ENCODE measurements at regions not wholly inside any gene's neighbourhood (a gene's known extent, or its start where the extent isn't known, plus 50 kb on each side); places are given as distances from the start of the nearest gene placed in this dataset.

DNA sequence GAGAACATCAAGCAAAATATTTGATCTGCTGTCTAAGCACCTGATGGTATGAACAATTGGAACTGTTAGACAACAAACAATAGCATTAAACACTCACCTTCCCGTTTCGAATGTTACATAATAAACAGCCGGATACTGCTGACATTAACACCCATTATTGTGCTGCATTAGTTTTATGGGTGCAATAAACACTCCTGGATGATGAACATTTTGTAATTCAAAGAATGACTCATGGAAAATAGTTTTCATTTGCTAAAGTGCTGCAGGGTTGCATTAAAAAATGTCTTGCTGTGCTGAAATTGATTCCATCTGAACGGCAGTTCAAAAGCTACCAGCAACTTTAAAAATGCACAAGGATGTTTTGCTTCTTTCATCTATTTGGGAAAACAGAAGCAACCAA is 100.8 kb upstream of the SORBS2 start:
- no peak for DNase-seq (ENCODE audit: low read depth)

DNA sequence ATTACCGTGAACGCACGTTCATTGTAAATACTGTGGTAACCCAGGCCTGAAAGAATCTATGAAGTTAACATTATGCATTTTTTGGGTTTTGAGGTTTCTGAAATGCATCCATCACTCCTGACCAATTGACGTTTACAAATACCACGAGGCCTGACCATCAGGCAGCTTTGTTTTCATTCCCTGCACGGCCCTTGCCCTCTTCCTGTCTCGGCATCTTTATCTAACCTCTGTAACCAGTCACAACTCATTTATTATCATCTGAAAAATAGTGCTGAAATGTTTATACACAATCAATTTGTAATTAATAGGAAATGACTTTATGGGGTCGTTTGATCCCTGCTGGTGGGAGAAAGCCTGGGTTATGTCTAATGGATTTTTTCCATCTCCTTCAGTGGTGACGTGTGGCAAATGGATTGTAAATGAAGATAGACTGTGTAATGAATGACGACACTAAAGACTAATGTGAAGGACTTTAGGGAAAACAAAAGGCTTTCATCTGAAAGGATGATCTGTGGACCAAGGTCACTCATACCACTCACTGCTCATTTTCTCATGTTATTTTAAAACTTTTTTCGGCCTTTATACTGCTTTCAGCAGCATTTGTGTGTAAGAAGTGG is 102.7 kb upstream of the SORBS2 start:
- DNase-seq (ENCODE audit: low read depth), result no peak
- no peak overlapping the region for H3K4me3 ChIP-seq (ENCODE audit: low read depth, low read length)
- TF ChIP-seq, protein P1, sequence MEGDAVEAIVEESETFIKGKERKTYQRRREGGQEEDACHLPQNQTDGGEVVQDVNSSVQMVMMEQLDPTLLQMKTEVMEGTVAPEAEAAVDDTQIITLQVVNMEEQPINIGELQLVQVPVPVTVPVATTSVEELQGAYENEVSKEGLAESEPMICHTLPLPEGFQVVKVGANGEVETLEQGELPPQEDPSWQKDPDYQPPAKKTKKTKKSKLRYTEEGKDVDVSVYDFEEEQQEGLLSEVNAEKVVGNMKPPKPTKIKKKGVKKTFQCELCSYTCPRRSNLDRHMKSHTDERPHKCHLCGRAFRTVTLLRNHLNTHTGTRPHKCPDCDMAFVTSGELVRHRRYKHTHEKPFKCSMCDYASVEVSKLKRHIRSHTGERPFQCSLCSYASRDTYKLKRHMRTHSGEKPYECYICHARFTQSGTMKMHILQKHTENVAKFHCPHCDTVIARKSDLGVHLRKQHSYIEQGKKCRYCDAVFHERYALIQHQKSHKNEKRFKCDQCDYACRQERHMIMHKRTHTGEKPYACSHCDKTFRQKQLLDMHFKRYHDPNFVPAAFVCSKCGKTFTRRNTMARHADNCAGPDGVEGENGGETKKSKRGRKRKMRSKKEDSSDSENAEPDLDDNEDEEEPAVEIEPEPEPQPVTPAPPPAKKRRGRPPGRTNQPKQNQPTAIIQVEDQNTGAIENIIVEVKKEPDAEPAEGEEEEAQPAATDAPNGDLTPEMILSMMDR (IDR thresholded peaks at IDR 0.05; ENCODE audit: low read depth, low read length), result no peak
- TF ChIP-seq, protein P2, sequence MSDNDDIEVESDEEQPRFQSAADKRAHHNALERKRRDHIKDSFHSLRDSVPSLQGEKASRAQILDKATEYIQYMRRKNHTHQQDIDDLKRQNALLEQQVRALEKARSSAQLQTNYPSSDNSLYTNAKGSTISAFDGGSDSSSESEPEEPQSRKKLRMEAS (IDR thresholded peaks at IDR 0.05; ENCODE audit: low read depth, low read length), result no peak

More for the DNA sequence above, 100.8 kb upstream of the SORBS2 start:
- H3K4me3 ChIP-seq (ENCODE audit: low read depth, low read length), result no peak overlapping the region
- TF ChIP-seq POLR2A (IDR thresholded peaks at IDR 0.05; ENCODE audit: extremely low read depth, insufficient read length), result no peak
- TF ChIP-seq MYC (IDR thresholded peaks at IDR 0.05; ENCODE audit: low read depth, low read length), result no peak
- TF ChIP-seq, protein P2 (IDR thresholded peaks at IDR 0.05; ENCODE audit: low read depth, low read length), result no peak
- TF ChIP-seq, protein P1 (IDR thresholded peaks at IDR 0.05; ENCODE audit: low read depth, low read length), result no peak

DNA sequence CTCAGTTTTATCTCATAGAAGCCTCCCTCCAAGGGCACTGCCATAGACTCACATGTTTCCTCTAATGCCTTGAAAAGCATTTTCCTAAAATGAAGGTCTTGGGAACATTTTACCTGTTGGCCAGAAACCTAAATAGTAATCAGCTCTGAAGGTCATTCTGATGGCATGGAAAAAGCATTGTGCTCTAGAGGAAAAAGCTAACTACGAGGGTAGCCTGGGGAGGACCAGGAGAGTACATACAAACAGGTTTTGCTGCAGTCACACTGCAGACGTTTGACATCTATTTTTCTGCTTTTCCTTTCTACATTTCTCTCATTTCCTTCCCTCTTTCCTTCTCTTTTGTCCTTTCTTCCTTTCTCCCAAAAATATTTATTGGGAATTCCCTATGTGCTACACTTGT is 103.3 kb upstream of the SORBS2 start:
- DNase-seq (ENCODE audit: low read depth), result no peak
- H3K4me3 ChIP-seq (ENCODE audit: low read depth, low read length), result no peak overlapping the region
- TF ChIP-seq, protein P1 (IDR thresholded peaks at IDR 0.05; ENCODE audit: low read depth, low read length), result no peak
- TF ChIP-seq, protein P2 (IDR thresholded peaks at IDR 0.05; ENCODE audit: low read depth, low read length), result no peak
- TF ChIP-seq MYC (IDR thresholded peaks at IDR 0.05; ENCODE audit: low read depth, low read length) (no peak), POLR2A (IDR thresholded peaks at IDR 0.05; ENCODE audit: extremely low read depth, insufficient read length) (no peak)

DNA sequence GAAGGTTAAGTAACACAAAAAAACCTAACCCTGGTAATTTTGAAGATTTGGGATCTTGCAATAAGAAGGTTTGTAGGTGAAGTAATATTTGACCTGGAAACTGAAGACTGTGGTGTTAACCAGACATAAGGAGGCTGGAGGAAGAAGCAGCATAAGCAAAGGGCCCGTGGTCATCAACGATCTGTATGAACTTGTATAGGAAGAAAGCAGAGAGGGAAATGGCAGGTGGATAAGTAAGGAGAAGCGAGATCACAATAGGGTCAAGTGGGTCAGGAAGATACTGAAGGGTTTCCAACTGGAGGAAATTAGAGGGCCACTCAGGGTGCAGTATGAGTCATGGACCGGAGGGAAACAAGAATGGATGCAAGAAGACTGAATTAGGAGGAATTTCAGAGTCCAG is 103.8 kb upstream of the SORBS2 start:
- no peak for DNase-seq (ENCODE audit: low read depth)
- no peak for TF ChIP-seq POLR2A (IDR thresholded peaks at IDR 0.05; ENCODE audit: extremely low read depth, insufficient read length)
- TF ChIP-seq MYC (IDR thresholded peaks at IDR 0.05; ENCODE audit: low read depth, low read length), result no peak
- TF ChIP-seq, protein P2 (IDR thresholded peaks at IDR 0.05; ENCODE audit: low read depth, low read length), result no peak
- TF ChIP-seq, protein P1 (IDR thresholded peaks at IDR 0.05; ENCODE audit: low read depth, low read length), result no peak

DNA sequence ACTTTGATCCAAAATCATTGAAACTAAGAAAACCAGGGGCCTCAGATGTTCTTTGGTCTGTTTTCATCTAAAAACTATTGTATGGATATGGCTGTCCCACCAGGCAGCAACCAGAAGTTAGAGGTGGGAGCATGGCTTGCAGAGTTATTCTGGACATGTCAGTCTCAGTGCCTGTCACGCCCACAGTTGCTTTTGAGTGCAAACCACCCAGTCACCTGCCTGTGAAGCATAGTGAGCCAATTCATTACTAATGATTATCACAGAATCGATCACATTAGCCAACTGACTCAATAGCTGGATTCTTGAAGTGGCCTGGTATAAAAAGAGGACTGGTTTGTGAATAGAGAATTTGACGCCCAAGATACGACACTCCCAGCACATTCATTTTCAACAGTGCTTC is 104.2 kb upstream of the SORBS2 start:
- no peak for DNase-seq (ENCODE audit: low read depth)
- TF ChIP-seq MYC (IDR thresholded peaks at IDR 0.05; ENCODE audit: low read depth, low read length) (no peak), POLR2A (IDR thresholded peaks at IDR 0.05; ENCODE audit: extremely low read depth, insufficient read length) (no peak)
- TF ChIP-seq, protein P1 (IDR thresholded peaks at IDR 0.05; ENCODE audit: low read depth, low read length), result no peak
- TF ChIP-seq, protein P2 (IDR thresholded peaks at IDR 0.05; ENCODE audit: low read depth, low read length), result no peak

More for the DNA sequence above, 103.8 kb upstream of the SORBS2 start:
- no peak overlapping the region for H3K4me3 ChIP-seq (ENCODE audit: low read depth, low read length)

More for the DNA sequence above, 104.2 kb upstream of the SORBS2 start:
- H3K4me3 ChIP-seq (ENCODE audit: low read depth, low read length), result no peak overlapping the region

Data from NB4 (cell line).